ENCODE measurements at regions not wholly inside any gene's neighbourhood (a gene's known extent, or its start where the extent isn't known, plus 50 kb on each side); places are given as distances from the start of the nearest gene placed in this dataset.

- TF ChIP-seq CBFB (IDR thresholded peaks at IDR 0.05; ENCODE audit: low read depth), result no peak
- no peak for TF ChIP-seq CTCF (IDR thresholded peaks at IDR 0.05 in 2 of 3, conservative IDR thresholded peaks at IDR 0.05 in 1 of 3; ENCODE audit: control insufficient read depth in 2 of 3, extremely low read depth in 1 of 3, insufficient read depth in 1 of 3, low read depth in 3 of 3, low read length in 3 of 3)
- no peak for TF ChIP-seq NRF1 (conservative IDR thresholded peaks at IDR 0.05; ENCODE audit: low read depth, low read length)
- TF ChIP-seq ZBTB11 (CRISPR knock-in tag; IDR thresholded peaks at IDR 0.05), result no peak
- TF ChIP-seq, protein P1, sequence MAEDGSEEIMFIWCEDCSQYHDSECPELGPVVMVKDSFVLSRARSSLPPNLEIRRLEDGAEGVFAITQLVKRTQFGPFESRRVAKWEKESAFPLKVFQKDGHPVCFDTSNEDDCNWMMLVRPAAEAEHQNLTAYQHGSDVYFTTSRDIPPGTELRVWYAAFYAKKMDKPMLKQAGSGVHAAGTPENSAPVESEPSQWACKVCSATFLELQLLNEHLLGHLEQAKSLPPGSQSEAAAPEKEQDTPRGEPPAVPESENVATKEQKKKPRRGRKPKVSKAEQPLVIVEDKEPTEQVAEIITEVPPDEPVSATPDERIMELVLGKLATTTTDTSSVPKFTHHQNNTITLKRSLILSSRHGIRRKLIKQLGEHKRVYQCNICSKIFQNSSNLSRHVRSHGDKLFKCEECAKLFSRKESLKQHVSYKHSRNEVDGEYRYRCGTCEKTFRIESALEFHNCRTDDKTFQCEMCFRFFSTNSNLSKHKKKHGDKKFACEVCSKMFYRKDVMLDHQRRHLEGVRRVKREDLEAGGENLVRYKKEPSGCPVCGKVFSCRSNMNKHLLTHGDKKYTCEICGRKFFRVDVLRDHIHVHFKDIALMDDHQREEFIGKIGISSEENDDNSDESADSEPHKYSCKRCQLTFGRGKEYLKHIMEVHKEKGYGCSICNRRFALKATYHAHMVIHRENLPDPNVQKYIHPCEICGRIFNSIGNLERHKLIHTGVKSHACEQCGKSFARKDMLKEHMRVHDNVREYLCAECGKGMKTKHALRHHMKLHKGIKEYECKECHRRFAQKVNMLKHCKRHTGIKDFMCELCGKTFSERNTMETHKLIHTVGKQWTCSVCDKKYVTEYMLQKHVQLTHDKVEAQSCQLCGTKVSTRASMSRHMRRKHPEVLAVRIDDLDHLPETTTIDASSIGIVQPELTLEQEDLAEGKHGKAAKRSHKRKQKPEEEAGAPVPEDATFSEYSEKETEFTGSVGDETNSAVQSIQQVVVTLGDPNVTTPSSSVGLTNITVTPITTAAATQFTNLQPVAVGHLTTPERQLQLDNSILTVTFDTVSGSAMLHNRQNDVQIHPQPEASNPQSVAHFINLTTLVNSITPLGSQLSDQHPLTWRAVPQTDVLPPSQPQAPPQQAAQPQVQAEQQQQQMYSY (CRISPR knock-in tag; IDR thresholded peaks at IDR 0.05), result no peak
Measured at GRCh38 chr6:128694303-128695009, 174.1 kb upstream of the PTPRK start.

Data from GM12878 (cell line).